AG04449 (cell line): ENCODE measurements at regions not wholly inside any gene's neighbourhood (a gene's known extent, or its start where the extent isn't known, plus 50 kb on each side); places are given as distances from the start of the nearest gene placed in this dataset.

ENCODE experiments used
- CTCF ChIA-PET: fragments of 350-600 bp; formaldehyde crosslinking; extraction: SDS; loops from one replicate; lab custom pipeline; 2021; ENCODE audit warnings: antibody characterized with exemption; lab: Yijun Ruan, JAX
- POLR2A ChIA-PET: fragments of 400-600, 350-600 bp; formaldehyde crosslinking; extraction: SDS; loops from one replicate; lab custom pipeline; 2020; ENCODE audit warnings: antibody characterized with exemption, inconsistent platforms; lab: Yijun Ruan, JAX
- DNase-seq: peaks from one replicate; pipeline ENCODE4 v3.0.0-alpha.2; 2010; ENCODE audit warnings: low read depth, low spot score
- H3K4me3 ChIP-seq: 2 replicates; pipeline ENCODE4 v1.5.1; 2011; ENCODE audit warnings: low read depth, mild to moderate bottlenecking, control low read depth, low read length
- TF ChIP-seq, protein P1 (sequence below): IDR thresholded peaks from one replicate; pipeline ENCODE4 v1.5.1; 2011; ENCODE audit warnings: mild to moderate bottlenecking, moderate library complexity, low read length, control low read depth, inconsistent platforms; ENCODE audit not compliant: insufficient read depth; ENCODE audit errors: missing control alignments

DNA sequence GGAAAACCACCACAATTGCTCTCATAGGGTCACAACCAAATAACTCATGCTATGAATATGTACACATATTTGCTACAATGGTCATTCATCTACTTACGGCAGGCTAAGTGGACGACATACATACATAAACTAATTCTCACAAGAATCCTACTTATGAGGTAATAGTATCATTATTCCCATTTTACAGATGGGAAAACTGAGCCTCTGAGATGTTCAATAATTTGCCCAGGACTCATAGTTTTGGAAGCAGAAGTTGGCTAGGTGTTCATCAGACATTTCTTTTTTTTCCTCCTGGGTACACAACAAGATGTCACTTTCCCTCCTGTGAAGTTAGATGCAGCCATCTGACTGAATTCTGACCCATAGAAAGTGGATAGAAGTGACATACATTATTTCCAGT is 89.0 kb upstream of the PKDCC start:
- no peak overlapping the region for H3K4me3 ChIP-seq
- POLR2A ChIA-PET: no interaction called here
- TF ChIP-seq, protein P1, sequence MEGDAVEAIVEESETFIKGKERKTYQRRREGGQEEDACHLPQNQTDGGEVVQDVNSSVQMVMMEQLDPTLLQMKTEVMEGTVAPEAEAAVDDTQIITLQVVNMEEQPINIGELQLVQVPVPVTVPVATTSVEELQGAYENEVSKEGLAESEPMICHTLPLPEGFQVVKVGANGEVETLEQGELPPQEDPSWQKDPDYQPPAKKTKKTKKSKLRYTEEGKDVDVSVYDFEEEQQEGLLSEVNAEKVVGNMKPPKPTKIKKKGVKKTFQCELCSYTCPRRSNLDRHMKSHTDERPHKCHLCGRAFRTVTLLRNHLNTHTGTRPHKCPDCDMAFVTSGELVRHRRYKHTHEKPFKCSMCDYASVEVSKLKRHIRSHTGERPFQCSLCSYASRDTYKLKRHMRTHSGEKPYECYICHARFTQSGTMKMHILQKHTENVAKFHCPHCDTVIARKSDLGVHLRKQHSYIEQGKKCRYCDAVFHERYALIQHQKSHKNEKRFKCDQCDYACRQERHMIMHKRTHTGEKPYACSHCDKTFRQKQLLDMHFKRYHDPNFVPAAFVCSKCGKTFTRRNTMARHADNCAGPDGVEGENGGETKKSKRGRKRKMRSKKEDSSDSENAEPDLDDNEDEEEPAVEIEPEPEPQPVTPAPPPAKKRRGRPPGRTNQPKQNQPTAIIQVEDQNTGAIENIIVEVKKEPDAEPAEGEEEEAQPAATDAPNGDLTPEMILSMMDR: no peak
- DNase-seq: no peak
- CTCF ChIA-PET: no interaction called here

DNA sequence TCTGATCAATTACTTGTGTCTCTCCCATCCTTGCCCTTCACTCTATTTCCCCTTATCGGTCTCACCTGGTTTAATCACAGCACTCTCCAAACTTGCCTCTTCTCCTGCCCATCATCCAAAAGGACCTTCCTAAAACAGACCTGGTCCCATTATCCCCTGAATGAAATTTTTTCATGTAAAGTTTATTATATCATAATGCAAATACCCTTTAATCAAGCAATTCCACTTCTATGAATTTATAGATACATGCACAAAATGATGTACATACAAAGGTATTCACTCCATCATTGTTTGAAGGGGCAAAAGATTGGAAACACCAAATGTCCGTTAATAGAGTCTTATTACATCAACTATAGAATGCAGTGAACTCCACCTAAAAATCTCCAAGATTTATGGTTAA is 88.1 kb upstream of the PKDCC start:
- H3K4me3 ChIP-seq: no peak overlapping the region
- no peak for DNase-seq
- CTCF ChIA-PET: no interaction called here
- TF ChIP-seq, protein P1: no peak
- POLR2A ChIA-PET: no interaction called here

DNA sequence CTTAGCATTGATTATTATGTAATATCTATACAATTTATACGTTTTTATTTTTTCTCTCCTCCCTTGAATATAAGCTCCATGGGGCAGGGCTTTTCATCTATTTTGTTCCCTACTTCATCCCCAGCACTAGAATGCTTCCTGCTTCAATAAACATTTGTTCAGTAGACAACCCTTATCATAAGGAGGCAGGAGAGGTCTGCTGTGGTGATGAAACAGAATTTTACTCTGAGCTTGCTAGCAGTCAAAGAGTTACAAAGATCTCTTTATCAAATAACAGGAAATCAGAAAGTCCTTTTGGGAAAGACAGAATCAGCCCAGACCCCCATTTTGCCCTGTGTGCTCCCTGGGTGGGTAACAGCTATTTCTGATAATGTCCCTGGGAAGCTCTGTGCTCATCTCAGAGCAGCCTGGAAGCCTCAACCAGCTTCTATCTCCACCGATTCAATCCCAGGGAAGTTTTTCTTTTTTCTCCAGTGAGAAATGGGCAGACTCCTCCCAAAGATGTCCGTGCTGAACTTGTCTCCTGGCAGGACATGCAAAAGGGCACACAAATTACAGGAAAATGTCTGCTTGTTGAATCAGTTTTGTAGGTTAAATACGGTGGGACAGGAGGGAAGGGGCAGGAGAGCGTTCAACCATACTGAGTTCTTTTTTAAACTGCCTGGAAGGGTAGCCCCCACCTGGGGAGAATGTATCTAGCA is 84.7 kb upstream of the PKDCC start:
- H3K4me3 ChIP-seq: no peak overlapping the region
- CTCF ChIA-PET: interaction anchor here (0.6 to 4.8 kb wide), 11 partner anchors 20 to 128 kb away, joined by 3 to 25 read pairs (median 4); no protein-coding TSS in a partner anchor
- no peak for DNase-seq
- TF ChIP-seq, protein P1: peak; percentile 14
- POLR2A ChIA-PET: no interaction called here

DNA sequence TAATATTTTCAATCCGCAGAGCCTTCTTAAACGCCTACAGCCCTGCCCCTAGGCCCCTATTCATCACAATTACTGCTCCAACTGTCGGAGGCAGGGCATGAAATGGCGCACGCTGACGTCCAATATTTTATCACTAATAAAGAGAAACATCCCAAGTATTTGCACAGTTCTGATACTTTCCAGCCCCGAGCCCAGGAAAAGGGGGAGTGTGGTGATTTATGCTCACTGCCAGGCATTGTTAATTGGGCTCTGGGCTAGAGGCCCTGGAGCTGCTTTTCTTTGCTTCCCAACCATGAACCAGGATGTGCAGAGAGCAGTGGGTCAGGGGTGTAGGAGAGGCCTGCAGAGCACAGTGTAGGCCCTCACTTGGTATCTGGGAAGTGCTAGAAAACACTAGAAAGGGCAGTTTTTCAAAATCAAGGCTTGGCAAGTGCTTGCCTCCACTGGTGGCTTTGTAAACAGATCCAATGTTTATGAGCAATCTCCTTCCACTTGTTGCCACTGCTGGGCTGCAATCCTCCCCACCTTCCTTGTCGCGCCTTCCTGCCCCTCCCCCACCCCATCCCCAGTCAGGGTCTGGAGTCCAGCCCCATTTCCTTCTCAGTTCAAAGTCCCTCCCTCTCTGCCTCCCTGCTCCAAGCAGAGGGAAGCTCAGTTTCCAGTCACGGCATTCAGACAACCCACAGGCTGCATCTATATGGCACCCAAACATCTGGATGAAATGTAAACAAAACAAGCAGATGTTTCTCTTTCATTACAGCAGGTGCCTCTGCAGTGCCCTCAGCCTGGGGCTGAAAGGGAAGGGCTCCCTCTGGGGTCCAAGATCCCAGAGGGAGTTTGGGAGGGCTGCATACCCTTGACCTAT is 83.9 kb upstream of the PKDCC start:
- DNase-seq: no peak
- CTCF ChIA-PET: interaction anchor here (0.8 to 4.8 kb wide), 6 partner anchors 19 to 127 kb away, joined by 3 to 25 read pairs (median 4); no protein-coding TSS in a partner anchor
- POLR2A ChIA-PET: no interaction called here
- TF ChIP-seq, protein P1: no peak
- H3K4me3 ChIP-seq: no peak overlapping the region

DNA sequence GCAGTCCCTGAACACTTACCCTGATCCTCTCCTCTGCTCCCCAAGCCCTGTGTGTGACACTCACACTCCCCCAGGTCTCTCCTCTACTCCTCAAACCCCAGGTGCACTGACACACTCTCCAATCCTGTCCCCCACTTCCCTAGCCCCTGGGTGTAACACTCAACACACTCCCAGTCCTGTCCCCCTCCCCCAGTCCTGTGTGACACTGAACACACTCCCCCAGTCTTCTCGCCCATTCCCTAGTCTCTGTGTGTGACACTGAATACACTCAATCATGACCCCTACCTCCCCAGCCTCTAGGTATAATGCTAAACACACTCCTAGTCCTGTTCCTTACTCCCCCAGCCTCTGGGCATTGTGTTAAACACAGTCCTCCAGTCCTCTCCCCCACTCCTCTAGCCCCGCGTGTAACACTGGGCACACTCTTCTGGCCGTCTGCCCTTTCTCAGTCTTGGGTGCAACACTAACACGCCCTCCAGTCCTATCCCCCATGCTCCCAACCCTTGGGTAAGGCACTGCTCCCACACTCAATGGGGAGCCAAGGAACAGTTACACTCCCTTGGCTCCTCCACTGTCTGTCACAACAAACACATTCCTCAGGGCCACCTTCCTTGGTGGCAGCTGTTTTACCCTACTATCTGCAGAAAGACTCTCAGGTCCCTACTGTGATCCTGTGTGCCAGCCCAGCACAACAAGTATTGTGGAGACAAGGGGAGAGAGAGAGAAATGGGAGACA is 82.5 kb upstream of the PKDCC start:
- DNase-seq: no peak
- no peak overlapping the region for H3K4me3 ChIP-seq
- ChIA-PET POLR2A (interaction anchor here (0.7 to 1.2 kb wide), 3 partner anchors 12 to 98 kb away, joined by 3 read pairs; no protein-coding TSS in a partner anchor), CTCF (interaction anchor here (2.2 to 3.4 kb wide), 2 partner anchors 97 to 121 kb away, joined by 9 to 14 read pairs; no protein-coding TSS in a partner anchor)
- TF ChIP-seq, protein P1: no peak
